GM12892 (cell line): ENCODE measurements at regions not wholly inside any gene's neighbourhood (a gene's known extent, or its start where the extent isn't known, plus 50 kb on each side); places are given as distances from the start of the nearest gene placed in this dataset.

ENCODE experiments used
- POLR2A ChIP-seq: IDR thresholded peaks from 2 replicates; pipeline ENCODE4 v1.6.1; 2011; ENCODE audit warnings: low read depth, low read length, control low read depth
- POLR2AphosphoS5 ChIP-seq: IDR thresholded peaks from 2 replicates; pipeline ENCODE4 v1.6.1; 2011; ENCODE audit warnings: low read depth, low read length, control low read depth
- TAF1 ChIP-seq: IDR thresholded peaks from 2 replicates; pipeline ENCODE4 v1.6.1; 2011; ENCODE audit warnings: low read depth, mild to moderate bottlenecking, control low read depth, low read length, borderline replicate concordance

DNA sequence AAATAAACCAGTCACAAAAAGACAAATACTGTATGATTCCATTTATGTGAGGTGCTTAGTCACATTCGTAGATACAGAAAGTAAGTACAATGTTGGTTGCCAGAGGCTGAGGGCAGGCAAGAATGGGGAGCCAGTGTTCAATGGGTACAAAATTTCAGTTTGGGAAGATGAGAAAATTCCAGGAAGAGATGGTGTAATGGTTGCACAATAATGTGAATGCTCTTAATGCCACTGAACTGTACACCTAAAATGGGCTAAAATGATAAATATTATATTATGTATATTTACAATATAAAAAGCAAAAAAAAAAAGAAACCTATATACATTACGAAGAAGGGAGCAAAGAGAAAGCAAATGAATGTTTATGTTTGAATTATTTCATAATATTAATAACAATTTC, 329.0 kb downstream of the C11orf87 start:
- TF ChIP-seq POLR2AphosphoS5, result no peak
- no peak for TF ChIP-seq POLR2A
- TF ChIP-seq TAF1, result no peak
